A673 (cell line): ENCODE measurements at regions not wholly inside any gene's neighbourhood (a gene's known extent, or its start where the extent isn't known, plus 50 kb on each side); places are given as distances from the start of the nearest gene placed in this dataset.

ENCODE experiments used
- EZH2 ChIP-seq: fragments of 200-600 bp; sonication (generic); IDR thresholded peaks from 2 replicates; pipeline ENCODE4 v1.6.1; 2017; ENCODE audit warnings: borderline replicate concordance, low read depth, mild to moderate bottlenecking, mixed read lengths, antibody characterized with exemption, low read length; ENCODE audit not compliant: poor library complexity, severe bottlenecking
- TF ChIP-seq, protein P1 (sequence below): fragments of 300-800, 200-600 bp; sonication (generic); conservative IDR thresholded peaks from 2 replicates; pipeline ENCODE4 v1.5.1; 2017; ENCODE audit warnings: low read depth, mild to moderate bottlenecking, antibody characterized with exemption, low read length, moderate library complexity, mixed read lengths

DNA sequence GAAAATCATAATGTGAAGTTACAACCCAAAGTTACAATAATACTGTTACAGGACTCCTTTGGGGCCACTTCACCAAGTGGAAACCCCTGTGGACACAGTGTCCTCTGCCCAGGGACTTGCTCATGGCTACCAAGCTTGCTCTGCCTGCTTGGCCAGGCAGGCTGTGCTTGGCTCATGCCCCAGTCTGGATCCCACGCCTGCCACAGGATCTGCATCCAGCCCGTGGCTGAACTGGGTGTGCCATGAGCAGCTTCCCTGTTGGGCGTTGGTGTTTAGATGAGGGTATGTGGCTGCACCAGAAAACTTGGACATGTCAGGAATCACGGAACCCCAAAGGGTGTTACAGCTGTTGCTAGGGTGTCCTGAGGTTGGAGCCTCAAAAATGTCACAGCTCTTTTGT lies 820.9 kb downstream of the SLC6A15 start:
- TF ChIP-seq, protein P1, sequence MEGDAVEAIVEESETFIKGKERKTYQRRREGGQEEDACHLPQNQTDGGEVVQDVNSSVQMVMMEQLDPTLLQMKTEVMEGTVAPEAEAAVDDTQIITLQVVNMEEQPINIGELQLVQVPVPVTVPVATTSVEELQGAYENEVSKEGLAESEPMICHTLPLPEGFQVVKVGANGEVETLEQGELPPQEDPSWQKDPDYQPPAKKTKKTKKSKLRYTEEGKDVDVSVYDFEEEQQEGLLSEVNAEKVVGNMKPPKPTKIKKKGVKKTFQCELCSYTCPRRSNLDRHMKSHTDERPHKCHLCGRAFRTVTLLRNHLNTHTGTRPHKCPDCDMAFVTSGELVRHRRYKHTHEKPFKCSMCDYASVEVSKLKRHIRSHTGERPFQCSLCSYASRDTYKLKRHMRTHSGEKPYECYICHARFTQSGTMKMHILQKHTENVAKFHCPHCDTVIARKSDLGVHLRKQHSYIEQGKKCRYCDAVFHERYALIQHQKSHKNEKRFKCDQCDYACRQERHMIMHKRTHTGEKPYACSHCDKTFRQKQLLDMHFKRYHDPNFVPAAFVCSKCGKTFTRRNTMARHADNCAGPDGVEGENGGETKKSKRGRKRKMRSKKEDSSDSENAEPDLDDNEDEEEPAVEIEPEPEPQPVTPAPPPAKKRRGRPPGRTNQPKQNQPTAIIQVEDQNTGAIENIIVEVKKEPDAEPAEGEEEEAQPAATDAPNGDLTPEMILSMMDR: no peak
- no peak for TF ChIP-seq EZH2
